Osteoblast (primary cell): ENCODE measurements at regions not wholly inside any gene's neighbourhood (a gene's known extent, or its start where the extent isn't known, plus 50 kb on each side); places are given as distances from the start of the nearest gene placed in this dataset.

Source experiments
- DNase-seq: peaks from one replicate; pipeline ENCODE4 v3.0.0; 2011; ENCODE audit warnings: low spot score, mixed read lengths; ENCODE audit not compliant: insufficient read length; ENCODE audit errors: missing footprints
- H2AFZ ChIP-seq: 2 replicates; pipeline ENCODE4 v1.6.0; 2011; ENCODE audit warnings: mild to moderate bottlenecking, low read length
- H3K27ac ChIP-seq: 2 replicates; pipeline ENCODE4 v1.5.1; 2011; ENCODE audit warnings: mild to moderate bottlenecking, low read depth, low read length, moderate library complexity
- H3K27me3 ChIP-seq: 2 replicates; pipeline ENCODE4 v1.6.0; 2012; ENCODE audit warnings: mild to moderate bottlenecking, control low read depth, inconsistent platforms, low read length, moderate library complexity; ENCODE audit not compliant: insufficient read depth
- H3K36me3 ChIP-seq: 2 replicates; pipeline ENCODE4 v1.5.1; 2011; ENCODE audit warnings: mild to moderate bottlenecking, low read length, control low read depth, moderate library complexity; ENCODE audit not compliant: insufficient read depth
- H3K4me1 ChIP-seq: 2 replicates; pipeline ENCODE4 v1.5.1; 2011; ENCODE audit warnings: mild to moderate bottlenecking, low read length, control low read depth, moderate library complexity; ENCODE audit not compliant: insufficient read depth
- H3K4me2 ChIP-seq: 2 replicates; pipeline ENCODE4 v1.6.0; 2011; ENCODE audit warnings: mild to moderate bottlenecking, low read length; ENCODE audit not compliant: insufficient read depth
- H3K4me3 ChIP-seq: fragments of 200-600 bp; sonication (generic); 3 replicates; pipeline ENCODE4 v1.5.1; 2012; ENCODE audit warnings: mild to moderate bottlenecking, low read length, inconsistent platforms; ENCODE audit not compliant: insufficient read depth
- H3K79me2 ChIP-seq: 2 replicates; pipeline ENCODE4 v1.6.0; 2012; ENCODE audit warnings: mild to moderate bottlenecking, low read length, control low read depth, inconsistent platforms; ENCODE audit not compliant: insufficient read depth
- H3K9me3 ChIP-seq: 2 replicates; pipeline ENCODE4 v1.5.1; 2011; ENCODE audit warnings: low read depth, low read length, control low read depth
- H4K20me1 ChIP-seq: 2 replicates; pipeline ENCODE4 v1.6.0; 2012; ENCODE audit warnings: mild to moderate bottlenecking, low read length, control low read depth; ENCODE audit not compliant: insufficient read depth
- TF ChIP-seq, protein P1 (sequence below): IDR thresholded peaks from 2 replicates; pipeline ENCODE4 v1.5.1; 2011; ENCODE audit warnings: mild to moderate bottlenecking, low read depth, low read length, moderate library complexity; ENCODE audit errors: extremely low read depth

DNA sequence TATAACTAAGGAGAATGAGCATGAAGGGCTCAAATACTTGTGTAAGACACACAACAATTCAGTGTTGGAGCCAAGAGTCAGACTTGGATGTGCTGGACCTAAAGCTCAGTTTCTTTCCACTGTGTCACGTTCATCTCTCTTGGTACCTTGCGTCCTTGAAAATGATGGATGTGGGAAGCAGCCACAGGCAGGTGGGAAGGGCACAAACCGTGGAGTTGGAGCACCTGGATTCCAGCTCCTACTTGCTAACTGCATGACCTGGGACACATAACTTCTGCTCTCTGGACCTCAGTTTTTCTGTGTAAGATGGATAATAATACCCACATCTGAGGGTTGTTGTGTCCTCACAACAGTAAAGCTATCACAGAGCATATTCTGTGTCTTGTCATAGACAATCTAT, 53.1 kb upstream of the PPP1CB start:
- DNase-seq, result peak; percentile 37
- Histone ChIP-seq H3K79me2 (no peaks in the 10 kb centered on the region), H3K27me3 (no peaks in the 10 kb centered on the region), H3K4me3 (no peak overlapping the region), H2AFZ (no peak overlapping the region), H3K36me3 (no peaks in the 10 kb centered on the region), H3K4me1 (no peaks in the 10 kb centered on the region), H3K9me3 (no peaks in the 10 kb centered on the region), H3K27ac (no peak overlapping the region), H4K20me1 (no peaks in the 10 kb centered on the region), H3K4me2 (no peak overlapping the region)
- TF ChIP-seq, protein P1, sequence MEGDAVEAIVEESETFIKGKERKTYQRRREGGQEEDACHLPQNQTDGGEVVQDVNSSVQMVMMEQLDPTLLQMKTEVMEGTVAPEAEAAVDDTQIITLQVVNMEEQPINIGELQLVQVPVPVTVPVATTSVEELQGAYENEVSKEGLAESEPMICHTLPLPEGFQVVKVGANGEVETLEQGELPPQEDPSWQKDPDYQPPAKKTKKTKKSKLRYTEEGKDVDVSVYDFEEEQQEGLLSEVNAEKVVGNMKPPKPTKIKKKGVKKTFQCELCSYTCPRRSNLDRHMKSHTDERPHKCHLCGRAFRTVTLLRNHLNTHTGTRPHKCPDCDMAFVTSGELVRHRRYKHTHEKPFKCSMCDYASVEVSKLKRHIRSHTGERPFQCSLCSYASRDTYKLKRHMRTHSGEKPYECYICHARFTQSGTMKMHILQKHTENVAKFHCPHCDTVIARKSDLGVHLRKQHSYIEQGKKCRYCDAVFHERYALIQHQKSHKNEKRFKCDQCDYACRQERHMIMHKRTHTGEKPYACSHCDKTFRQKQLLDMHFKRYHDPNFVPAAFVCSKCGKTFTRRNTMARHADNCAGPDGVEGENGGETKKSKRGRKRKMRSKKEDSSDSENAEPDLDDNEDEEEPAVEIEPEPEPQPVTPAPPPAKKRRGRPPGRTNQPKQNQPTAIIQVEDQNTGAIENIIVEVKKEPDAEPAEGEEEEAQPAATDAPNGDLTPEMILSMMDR, result no peak
